ENCODE measurements at regions not wholly inside any gene's neighbourhood (a gene's known extent, or its start where the extent isn't known, plus 50 kb on each side); places are given as distances from the start of the nearest gene placed in this dataset.

DNA sequence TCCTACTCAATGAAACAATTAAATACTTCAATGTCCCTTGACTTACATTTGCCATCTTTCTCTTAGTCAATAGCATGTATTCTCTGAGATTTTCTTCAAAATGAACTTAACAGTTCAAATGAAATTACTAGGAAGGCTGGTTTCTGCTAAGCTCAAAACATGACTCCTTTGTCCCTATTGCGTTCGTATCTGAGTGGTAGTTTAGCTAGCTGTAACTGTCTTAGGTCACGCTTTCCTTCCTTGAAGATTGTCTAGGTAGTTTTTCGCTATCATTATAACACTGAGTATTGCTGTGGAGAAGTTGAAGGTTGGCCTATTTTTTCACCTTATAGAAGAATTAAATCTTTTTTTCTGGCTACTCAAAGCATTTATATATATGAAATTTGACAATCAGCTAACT is 1535.2 kb downstream of the PLA2G4A start:
- no peaks in the 10 kb centered on the region for H3K36me3 Mint-ChIP-seq (ENCODE audit: low read depth)
- POLR2A ChIA-PET = no interaction called here
- no peak overlapping the region for H3K4me3 Mint-ChIP-seq
- TF ChIP-seq, protein P1, sequence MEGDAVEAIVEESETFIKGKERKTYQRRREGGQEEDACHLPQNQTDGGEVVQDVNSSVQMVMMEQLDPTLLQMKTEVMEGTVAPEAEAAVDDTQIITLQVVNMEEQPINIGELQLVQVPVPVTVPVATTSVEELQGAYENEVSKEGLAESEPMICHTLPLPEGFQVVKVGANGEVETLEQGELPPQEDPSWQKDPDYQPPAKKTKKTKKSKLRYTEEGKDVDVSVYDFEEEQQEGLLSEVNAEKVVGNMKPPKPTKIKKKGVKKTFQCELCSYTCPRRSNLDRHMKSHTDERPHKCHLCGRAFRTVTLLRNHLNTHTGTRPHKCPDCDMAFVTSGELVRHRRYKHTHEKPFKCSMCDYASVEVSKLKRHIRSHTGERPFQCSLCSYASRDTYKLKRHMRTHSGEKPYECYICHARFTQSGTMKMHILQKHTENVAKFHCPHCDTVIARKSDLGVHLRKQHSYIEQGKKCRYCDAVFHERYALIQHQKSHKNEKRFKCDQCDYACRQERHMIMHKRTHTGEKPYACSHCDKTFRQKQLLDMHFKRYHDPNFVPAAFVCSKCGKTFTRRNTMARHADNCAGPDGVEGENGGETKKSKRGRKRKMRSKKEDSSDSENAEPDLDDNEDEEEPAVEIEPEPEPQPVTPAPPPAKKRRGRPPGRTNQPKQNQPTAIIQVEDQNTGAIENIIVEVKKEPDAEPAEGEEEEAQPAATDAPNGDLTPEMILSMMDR (IDR thresholded peaks at IDR 0.05) = no peak
- CTCF ChIA-PET = no interaction called here
- no peaks in the 10 kb centered on the region for H3K27me3 Mint-ChIP-seq
- no peaks in the 10 kb centered on the region for H3K4me1 Mint-ChIP-seq
- intact Hi-C loops (cut with micrococcal nuclease) = no loop called here
- H3K27ac Mint-ChIP-seq = no peak overlapping the region
- no peak for ATAC-seq (ENCODE audit: low read depth)
- peaks cover 4% of the 10 kb centered on the region for H3K9me3 Mint-ChIP-seq
- no peak for DNase-seq

DNA sequence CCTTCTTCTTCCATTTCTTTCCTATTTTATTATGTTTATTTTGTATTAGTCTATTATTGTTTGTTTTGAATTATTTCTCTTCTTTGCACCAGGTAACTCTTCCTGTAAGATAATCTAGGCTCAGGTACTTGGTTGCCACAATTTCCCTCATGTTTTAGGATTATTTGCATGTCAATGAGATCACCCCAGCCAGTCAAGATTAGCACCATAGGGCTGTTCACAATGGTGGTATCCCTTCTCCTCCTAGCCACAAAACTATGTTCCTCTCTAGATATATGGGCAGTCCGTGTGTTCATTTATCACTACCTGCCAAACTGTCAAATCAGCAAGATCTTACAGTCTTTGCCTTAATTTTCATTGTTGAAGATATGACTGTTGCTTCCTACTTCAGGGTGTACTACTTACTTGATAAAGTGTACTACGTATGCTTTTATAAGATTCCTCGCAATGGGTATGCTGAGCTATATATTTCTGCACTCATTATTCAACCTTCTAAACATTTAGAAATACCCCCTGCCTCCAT is 1536.2 kb downstream of the PLA2G4A start:
- Mint-ChIP-seq H3K4me1 (no peaks in the 10 kb centered on the region), H3K4me3 (no peak overlapping the region), H3K27me3 (no peaks in the 10 kb centered on the region), H3K27ac (no peak overlapping the region), H3K9me3 (no peaks in the 10 kb centered on the region), H3K36me3 (ENCODE audit: low read depth) (no peaks in the 10 kb centered on the region)
- intact Hi-C loops (cut with micrococcal nuclease) = no loop called here
- POLR2A ChIA-PET = no interaction called here
- CTCF ChIA-PET = no interaction called here
- no peak for ATAC-seq (ENCODE audit: low read depth)
- no peak for DNase-seq
- TF ChIP-seq, protein P1 (IDR thresholded peaks at IDR 0.05) = no peak

DNA sequence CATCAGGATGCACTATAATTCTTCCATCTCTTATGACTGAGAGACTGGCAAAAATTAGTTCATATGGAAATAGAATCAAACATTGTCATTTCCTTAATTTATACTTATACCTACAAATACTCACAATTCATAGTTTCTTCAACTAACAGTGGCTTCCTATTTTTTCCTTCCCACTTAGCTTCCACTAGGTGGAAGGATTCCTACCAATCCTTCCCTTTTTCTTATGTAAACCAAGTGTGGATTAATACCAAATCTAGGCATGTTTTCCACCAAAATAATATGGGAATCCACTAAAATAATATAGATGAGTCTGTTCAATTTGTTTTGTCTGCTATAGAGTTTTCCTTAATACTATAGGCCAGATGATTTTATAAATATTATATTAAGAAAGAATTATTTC is 1537.1 kb downstream of the PLA2G4A start:
- Mint-ChIP-seq H3K4me1 (no peaks in the 10 kb centered on the region), H3K27ac (no peak overlapping the region), H3K27me3 (no peaks in the 10 kb centered on the region), H3K9me3 (no peaks in the 10 kb centered on the region), H3K36me3 (ENCODE audit: low read depth) (no peaks in the 10 kb centered on the region), H3K4me3 (no peak overlapping the region)
- DNase-seq (no peak), ATAC-seq (ENCODE audit: low read depth) (no peak)
- POLR2A ChIA-PET = no interaction called here
- TF ChIP-seq, protein P1 (IDR thresholded peaks at IDR 0.05) = no peak
- intact Hi-C loops (cut with micrococcal nuclease) = no loop called here
- CTCF ChIA-PET = no interaction called here

DNA sequence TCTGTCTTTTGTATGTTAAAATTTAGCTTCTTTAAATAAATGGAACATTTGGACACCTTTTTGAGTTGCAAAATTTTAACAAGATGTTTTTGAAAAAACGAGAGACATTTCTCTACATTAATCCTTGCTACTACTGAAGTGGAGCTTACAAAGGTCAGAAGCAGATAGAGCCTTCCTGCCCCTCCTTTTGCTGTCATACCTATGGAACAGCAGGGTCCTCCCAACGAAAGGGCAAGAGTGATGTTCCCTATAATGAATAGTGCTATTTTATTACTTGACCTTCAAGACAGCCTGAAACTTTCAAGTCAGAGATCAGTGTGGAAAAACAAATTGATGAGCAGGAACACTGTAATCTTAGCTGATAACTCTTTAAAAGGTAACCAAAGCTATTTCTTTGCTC is 1538.9 kb downstream of the PLA2G4A start:
- ChIA-PET CTCF (no interaction called here), POLR2A (no interaction called here)
- TF ChIP-seq, protein P1 (IDR thresholded peaks at IDR 0.05) = no peak
- Mint-ChIP-seq H3K27ac (no peak overlapping the region), H3K4me3 (no peak overlapping the region), H3K9me3 (peaks cover 5% of the 10 kb centered on the region), H3K4me1 (no peaks in the 10 kb centered on the region), H3K36me3 (ENCODE audit: low read depth) (no peaks in the 10 kb centered on the region), H3K27me3 (no peaks in the 10 kb centered on the region)
- DNase-seq = no peak
- intact Hi-C loops (cut with micrococcal nuclease) = no loop called here
- no peak for ATAC-seq (ENCODE audit: low read depth)

DNA sequence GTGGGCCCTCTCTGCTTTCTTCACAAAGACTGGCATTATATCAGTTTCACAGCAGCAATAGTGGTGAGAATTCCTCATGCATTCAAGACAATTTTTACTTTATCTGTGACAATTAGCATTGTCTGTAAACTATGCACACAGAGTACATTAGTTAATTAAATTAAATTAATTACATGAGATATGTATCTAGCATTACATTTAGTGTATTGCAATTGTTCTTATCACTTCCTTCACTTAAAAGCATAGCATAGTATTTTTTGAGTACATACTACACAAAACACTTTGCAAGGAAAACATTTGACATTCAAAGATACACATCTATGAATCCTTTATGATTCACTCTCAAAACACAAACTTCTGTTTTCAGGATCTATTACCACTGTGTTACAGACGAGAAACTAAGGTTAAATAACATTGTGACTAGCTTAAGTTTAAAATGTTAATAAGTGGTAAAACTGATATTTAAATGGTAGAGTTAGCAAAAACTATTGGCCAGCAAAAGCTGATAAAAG is 1542.6 kb downstream of the PLA2G4A start:
- Mint-ChIP-seq H3K4me1 (no peaks in the 10 kb centered on the region), H3K36me3 (ENCODE audit: low read depth) (no peaks in the 10 kb centered on the region), H3K4me3 (no peak overlapping the region), H3K9me3 (peaks cover 5% of the 10 kb centered on the region), H3K27me3 (no peaks in the 10 kb centered on the region), H3K27ac (no peak overlapping the region)
- intact Hi-C loops (cut with micrococcal nuclease) = no loop called here
- ChIA-PET POLR2A (no interaction called here), CTCF (no interaction called here)
- TF ChIP-seq, protein P1 (IDR thresholded peaks at IDR 0.05) = no peak
- DNase-seq (no peak), ATAC-seq (ENCODE audit: low read depth) (no peak)

Measured in activated B cell treated with CpG ODN at 0.5 μM for 24 hours (primary cell).